Tibial nerve (tissue), 4 donors: ENCODE measurements at regions not wholly inside any gene's neighbourhood (a gene's known extent, or its start where the extent isn't known, plus 50 kb on each side); places are given as distances from the start of the nearest gene placed in this dataset.

ENCODE experiments used
- DNase-seq, 2 donors: peaks; one replicate each; pipeline ENCODE4 v3.0.0-alpha.2; 2019; ENCODE audit warnings: low spot score in 2 of 2
- H3K27ac ChIP-seq, 4 donors: fragments of 200-600 bp; sonication (generic) in 3 of 4; one replicate each; pipeline ENCODE4 v1.5.1; 2017 to 2019; ENCODE audit warnings: mild to moderate bottlenecking in 1 of 4
- H3K27me3 ChIP-seq, 2 donors: fragments of 200-600 bp; sonication (generic) in 1 of 2; one replicate each; pipeline versions ENCODE4 v1.5.1 to v1.6.0; 2017 to 2019
- H3K36me3 ChIP-seq, 3 donors: fragments of 200-600 bp; sonication (generic); one replicate each; pipeline ENCODE4 v1.5.1; 2018 to 2019
- H3K4me1 ChIP-seq, 4 donors: fragments of 200-600 bp; sonication (generic) in 3 of 4; one replicate each; pipeline ENCODE4 v1.5.1; 2017 to 2019
- H3K4me3 ChIP-seq, 4 donors: fragments of 200-600 bp; sonication (generic) in 3 of 4; one replicate each; pipeline ENCODE4 v1.5.1; 2017 to 2019; ENCODE audit warnings: mild to moderate bottlenecking in 1 of 4, moderate library complexity in 1 of 4
- H3K9me3 ChIP-seq, 4 donors: fragments of 200-600 bp; sonication (generic) in 3 of 4; one replicate each; pipeline ENCODE4 v1.5.1; 2017 to 2019
- CTCF ChIP-seq, 5 experiments: fragments of 200-600 bp in 3 of 5; fragments of 450-650 bp in 2 of 5; sonication (generic) in 3 of 5; IDR thresholded peaks; one replicate each; pipeline ENCODE4 v1.5.1; 2016 to 2019; ENCODE audit warnings: antibody characterized with exemption in 5 of 5, mild to moderate bottlenecking in 3 of 5, moderate library complexity in 2 of 5
- EP300 ChIP-seq, 2 donors: sonication (generic); formaldehyde crosslinking; IDR thresholded peaks; one replicate each; pipeline ENCODE4 v1.6.1; 2017; ENCODE audit warnings: antibody characterized with exemption in 2 of 2, mild to moderate bottlenecking in 1 of 2
- POLR2A ChIP-seq, 2 donors: fragments of 450-650 bp; IDR thresholded peaks; one replicate each; pipeline ENCODE4 v1.6.1; 2017; ENCODE audit warnings: antibody characterized with exemption in 2 of 2, mild to moderate bottlenecking in 2 of 2, moderate library complexity in 2 of 2
- WGBS, 2 donors: methylation state at CpG; one replicate each; pipeline ENCODE4 v1.1.5; 2018; 5-methylcytosine and 5-hydroxymethylcytosine counted together

GRCh38 chr3:102576651-102577050, 141.8 kb downstream of the ZPLD1 start:
- Histone ChIP-seq H3K4me3 (no peak overlapping the region), H3K27ac (no peak overlapping the region), H3K9me3 (no peaks in the 10 kb centered on the region), H3K27me3 (no peaks in the 10 kb centered on the region), H3K4me1 (no peaks in the 10 kb centered on the region), H3K36me3 (no peaks in the 10 kb centered on the region)
- no peak for DNase-seq
- TF ChIP-seq POLR2A (IDR thresholded peaks at IDR 0.05) (no peak), CTCF (IDR thresholded peaks at IDR 0.05) (no peak), EP300 (IDR thresholded peaks at IDR 0.05) (no peak)
- WGBS, 2 donors, result 76 to 77% methylated on average over 1 of the region's 1 CpG

- no peak for TF ChIP-seq EP300 (IDR thresholded peaks at IDR 0.05)
- no peak for TF ChIP-seq CTCF (IDR thresholded peaks at IDR 0.05)
- no peak for TF ChIP-seq POLR2A (IDR thresholded peaks at IDR 0.05)
- H3K27ac ChIP-seq, result no peak overlapping the region
- H3K4me3 ChIP-seq, result no peak overlapping the region
- H3K36me3 ChIP-seq, result no peaks in the 10 kb centered on the region
- H3K4me1 ChIP-seq, result no peaks in the 10 kb centered on the region
- H3K9me3 ChIP-seq, result no peaks in the 10 kb centered on the region
- 95 to 98% methylated on average over 1 of the region's 1 CpG for WGBS, 2 donors
- no peaks in the 10 kb centered on the region for H3K27me3 ChIP-seq
- DNase-seq, result no peak
Observed at GRCh38 chr3:102577082-102577789, 142.4 kb downstream of the ZPLD1 start.

- TF ChIP-seq CTCF (IDR thresholded peaks at IDR 0.05), result no peak
- no peak for TF ChIP-seq POLR2A (IDR thresholded peaks at IDR 0.05)
- no peak for TF ChIP-seq EP300 (IDR thresholded peaks at IDR 0.05)
- Histone ChIP-seq H3K27me3 (no peaks in the 10 kb centered on the region), H3K9me3 (no peaks in the 10 kb centered on the region), H3K36me3 (no peaks in the 10 kb centered on the region), H3K27ac (no peak overlapping the region), H3K4me1 (no peaks in the 10 kb centered on the region), H3K4me3 (no peak overlapping the region)
- no peak for DNase-seq
Observed at GRCh38 chr3:102580760-102581159, 145.9 kb downstream of the ZPLD1 start.

- Histone ChIP-seq H3K9me3 (peaks cover 0 to 8% (median 0%) of the 10 kb centered on the region in 4 donors), H3K4me1 (no peaks in the 10 kb centered on the region), H3K4me3 (no peak overlapping the region), H3K27ac (no peak overlapping the region), H3K36me3 (no peaks in the 10 kb centered on the region), H3K27me3 (no peaks in the 10 kb centered on the region)
- DNase-seq, result no peak
- 78 to 86% methylated on average over 4 of the region's 4 CpGs for WGBS, 2 donors
- TF ChIP-seq POLR2A (IDR thresholded peaks at IDR 0.05), result no peak
- TF ChIP-seq EP300 (IDR thresholded peaks at IDR 0.05), result no peak
- no peak for TF ChIP-seq CTCF (IDR thresholded peaks at IDR 0.05)
Observed at GRCh38 chr3:102586485-102586884, 151.7 kb downstream of the ZPLD1 start.

GRCh38 chr3:102593812-102594602, 159.2 kb downstream of the ZPLD1 start:
- no peak for DNase-seq
- Histone ChIP-seq H3K9me3 (peaks cover 0 to 8% (median 0%) of the 10 kb centered on the region in 4 donors), H3K27me3 (no peaks in the 10 kb centered on the region), H3K36me3 (no peaks in the 10 kb centered on the region), H3K4me1 (no peaks in the 10 kb centered on the region), H3K4me3 (no peak overlapping the region), H3K27ac (no peak overlapping the region)
- TF ChIP-seq EP300 (IDR thresholded peaks at IDR 0.05) (no peak), CTCF (IDR thresholded peaks at IDR 0.05) (no peak), POLR2A (IDR thresholded peaks at IDR 0.05) (no peak)
- WGBS, 2 donors, result 62 to 68% methylated on average over 2 of the region's 2 CpGs
